Fibroblast of skin of abdomen (primary cell): ENCODE measurements at regions not wholly inside any gene's neighbourhood (a gene's known extent, or its start where the extent isn't known, plus 50 kb on each side); places are given as distances from the start of the nearest gene placed in this dataset.
"Not testable (repeated sequence)": the region's sequence is repeated elsewhere in the genome, so short reads cannot be mapped to it uniquely, and the experiment has no call there.

Experiments
- DNase-seq: peaks from one replicate; pipeline ENCODE4 v3.0.0-alpha.2; 2013

DNA sequence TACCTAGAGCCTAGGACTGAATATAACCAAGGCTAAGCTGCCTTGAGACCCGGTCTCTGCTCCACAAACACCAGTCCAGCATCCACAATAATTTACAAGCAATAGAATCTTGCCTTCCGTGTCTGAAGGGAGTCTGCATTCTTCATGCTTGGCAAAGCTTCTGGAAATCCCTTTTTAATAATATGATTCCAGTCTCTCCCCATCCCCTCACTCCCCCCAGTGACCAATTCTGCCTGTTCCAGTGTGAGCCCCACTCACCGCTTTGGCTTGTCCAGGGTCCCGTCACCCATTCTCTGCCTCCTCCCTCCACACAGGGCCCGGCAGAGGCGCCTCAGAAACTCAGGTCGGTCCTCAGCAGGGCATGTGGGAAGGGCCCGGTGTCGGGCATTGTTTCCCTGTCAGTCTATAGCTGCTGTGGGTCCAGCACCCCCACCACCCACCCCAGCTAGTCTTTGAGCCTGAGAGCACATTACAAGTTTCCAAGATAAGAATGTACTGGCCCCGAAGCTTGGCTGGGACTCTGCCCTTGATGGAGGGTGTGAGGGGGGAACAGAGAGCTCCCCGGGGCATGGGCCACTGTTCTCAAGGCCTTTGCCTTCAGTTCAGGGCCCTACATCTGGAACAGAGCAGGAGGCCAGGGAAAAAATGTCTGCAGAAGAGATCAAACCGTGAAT lies 129.7 kb upstream of the MYCN start:
- DNase-seq = no peak

- DNase-seq = no peak
These were observed 129.0 kb upstream of the MYCN start for GRCh38 chr2:15811367-15811766.

DNA sequence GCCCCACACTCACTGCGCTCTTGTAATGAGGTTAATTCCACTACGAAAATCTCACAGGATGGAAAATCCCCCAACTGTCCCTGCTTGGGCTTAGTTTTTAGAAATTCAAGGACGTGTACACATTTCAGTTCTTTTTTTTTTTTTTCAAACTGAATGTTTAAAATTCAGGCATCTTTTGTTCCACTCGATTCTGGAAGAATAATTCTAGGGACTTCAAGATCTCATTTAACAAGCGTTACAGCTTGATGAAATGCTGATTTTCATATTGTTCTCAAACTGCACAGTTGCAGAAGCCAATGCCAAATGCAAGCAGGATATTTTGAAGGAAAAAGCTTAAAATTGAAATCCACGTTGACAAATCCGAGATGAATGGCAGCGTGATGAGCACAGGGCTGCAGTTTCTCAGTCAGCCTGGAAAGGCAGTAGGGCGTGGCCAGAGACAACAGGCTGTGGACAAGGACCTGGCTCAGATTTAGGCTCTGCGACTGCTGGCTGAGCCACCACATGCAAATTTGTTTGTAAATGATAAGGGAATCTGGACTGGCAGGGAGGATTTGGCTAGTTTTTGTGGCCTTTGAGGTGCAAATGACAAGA lies 128.1 kb upstream of the MYCN start:
- DNase-seq = no peak

DNA sequence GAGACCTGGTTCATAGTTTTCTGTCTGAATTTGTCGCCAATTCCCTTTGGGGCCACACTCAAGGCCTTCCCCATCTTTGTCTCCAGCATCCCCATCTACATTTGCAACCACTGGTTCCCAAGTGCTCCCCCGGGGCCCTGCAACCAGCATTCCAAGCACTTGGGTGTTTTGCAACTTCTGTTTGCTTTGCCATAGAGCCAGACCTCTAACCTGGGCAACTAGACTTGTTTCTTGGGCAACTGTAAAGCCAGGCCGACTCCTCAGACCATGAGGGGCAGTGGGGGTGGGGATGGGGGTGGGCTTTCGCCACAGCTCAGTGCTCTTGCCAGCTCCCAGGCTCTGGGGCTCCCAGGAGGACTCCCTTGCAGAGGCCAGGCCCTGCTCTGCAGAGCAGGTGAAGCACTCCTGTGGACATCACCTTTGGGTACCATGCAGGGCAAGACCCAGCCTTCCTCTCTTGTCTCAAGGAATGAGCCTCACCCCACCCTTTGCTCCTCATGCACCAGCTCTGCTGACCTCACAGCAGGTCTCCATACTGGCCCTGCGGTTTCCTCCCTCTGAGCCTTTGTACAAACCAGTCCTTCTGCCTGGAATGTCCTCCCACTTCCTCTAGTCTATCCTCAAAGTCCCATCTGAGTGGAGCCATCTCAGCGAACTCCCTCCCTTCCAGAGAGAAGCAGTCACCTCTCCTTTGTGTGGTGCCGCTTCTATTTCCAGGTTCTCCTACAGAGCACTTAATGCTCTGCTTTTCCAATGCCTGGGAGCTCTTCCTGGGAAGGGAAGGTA lies 126.7 kb upstream of the MYCN start:
- DNase-seq = no peak

DNA sequence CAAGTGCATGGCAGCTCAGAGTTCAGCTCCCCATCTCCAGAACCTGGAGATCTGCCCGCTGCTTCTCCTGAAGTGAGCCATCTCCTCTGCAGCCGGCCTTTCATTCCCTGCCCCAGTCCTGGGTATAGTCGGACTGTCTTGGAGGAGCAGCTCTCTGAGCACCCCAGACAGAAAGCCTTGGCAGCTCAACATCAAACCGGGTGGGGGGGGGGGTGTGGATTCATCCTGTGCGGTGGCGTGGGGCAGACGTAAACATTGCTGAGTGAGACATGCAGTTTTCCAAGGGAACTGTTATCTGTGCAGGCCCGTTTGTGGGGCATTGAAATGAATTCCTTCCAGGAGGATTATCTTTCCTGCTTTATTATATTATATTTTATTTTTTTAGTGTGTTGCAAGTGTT lies 125.9 kb upstream of the MYCN start:
- no peak for DNase-seq

DNA sequence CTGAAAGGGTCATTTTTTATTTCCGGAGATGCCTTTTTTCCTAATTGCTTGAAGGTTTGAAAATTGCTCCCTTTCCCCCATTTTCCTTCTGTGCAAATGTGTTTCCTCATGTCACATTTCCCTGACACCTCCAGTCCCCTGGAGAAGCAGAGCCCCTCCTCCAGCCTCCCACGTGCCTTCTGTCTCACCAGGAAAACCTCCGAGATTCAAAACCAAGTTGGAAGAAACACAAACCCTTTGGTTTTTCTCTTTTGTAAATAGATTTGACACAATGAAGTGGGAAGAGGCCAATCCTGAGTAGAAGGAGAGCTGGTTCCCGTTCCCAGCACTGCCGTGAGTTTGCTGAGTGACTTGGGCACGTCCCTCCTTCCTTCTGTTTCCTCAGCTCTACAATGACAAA lies 125.4 kb upstream of the MYCN start:
- no peak for DNase-seq

DNA sequence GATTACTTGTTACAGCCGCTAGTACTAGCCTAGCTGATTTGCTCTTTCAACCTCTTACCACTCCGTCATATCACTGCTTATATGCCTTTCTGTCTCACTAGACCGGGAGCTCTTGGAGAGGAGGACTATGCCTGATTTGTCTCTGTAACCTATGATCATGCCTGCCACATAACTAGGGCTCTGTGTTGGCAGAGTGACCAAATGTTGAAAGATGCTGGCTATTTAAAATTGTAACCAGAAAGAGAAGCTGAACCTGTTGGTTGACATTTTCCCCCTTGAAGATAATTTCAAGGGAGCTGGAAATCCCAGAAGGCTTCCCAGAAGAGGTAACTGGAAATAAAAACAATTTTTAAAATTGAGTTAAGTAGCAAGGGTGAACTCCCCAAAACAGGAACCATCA lies 124.1 kb upstream of the MYCN start:
- no peak for DNase-seq

DNA sequence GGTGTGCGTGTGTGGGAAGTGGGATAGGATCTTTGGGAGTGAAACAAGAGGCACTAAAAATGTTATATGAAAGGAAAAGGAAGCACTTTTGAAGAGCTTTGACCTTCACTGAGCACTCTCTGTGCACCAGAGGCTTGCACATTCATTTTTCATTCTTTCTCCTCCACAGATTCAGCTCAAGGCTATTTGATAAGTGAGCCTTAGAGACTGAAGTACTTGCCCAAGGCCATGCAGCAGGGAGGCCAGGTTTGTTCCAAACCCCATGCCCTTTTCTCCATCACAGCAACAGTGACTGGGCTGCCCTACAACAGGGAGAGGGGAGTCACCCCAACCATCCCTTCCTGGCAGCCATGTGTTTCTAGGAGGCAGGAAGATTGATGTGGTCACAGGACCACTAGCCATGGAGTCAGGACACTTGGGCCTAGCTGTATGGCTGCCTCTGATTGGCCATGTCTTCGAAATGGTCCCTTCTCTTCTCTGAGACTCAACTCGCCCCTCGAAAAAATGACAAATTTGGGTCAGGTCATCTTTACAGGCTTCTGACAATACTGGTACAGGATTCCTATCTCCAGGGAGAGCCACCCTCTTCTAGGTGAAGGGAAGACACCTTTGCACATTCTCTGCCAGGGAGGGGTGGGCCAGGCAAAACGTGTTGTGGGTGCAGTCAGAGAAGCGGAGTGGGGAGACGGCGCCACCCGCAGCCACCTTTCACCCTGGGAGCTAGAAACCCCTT lies 123.5 kb upstream of the MYCN start:
- DNase-seq = no peak

- DNase-seq = no peak
These were observed 122.6 kb upstream of the MYCN start for GRCh38 chr2:15817748-15818147.

- DNase-seq = no peak
These were observed 122.0 kb upstream of the MYCN start for GRCh38 chr2:15818318-15818753.

GRCh38 chr2:15818881-15819280 lies 121.5 kb upstream of the MYCN start:
- DNase-seq = no peak

- no peak for DNase-seq
These were observed 120.6 kb upstream of the MYCN start for GRCh38 chr2:15819562-15820256.

DNA sequence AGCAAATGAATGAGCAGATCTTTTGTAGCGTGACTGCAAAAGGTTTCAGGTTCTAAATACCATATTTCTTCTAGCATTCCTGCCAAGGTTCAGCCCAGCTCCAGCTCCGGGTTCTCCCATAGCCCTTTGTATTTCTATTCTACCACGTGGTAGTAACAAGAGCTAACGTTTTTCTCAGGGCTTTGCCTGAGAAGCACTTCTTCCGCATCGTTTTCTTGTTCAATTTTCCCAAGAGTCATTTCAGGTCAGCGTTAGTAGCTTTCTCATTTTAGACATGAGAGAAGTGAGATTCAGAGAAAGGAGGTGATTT lies 120.1 kb upstream of the MYCN start:
- DNase-seq = no peak

DNA sequence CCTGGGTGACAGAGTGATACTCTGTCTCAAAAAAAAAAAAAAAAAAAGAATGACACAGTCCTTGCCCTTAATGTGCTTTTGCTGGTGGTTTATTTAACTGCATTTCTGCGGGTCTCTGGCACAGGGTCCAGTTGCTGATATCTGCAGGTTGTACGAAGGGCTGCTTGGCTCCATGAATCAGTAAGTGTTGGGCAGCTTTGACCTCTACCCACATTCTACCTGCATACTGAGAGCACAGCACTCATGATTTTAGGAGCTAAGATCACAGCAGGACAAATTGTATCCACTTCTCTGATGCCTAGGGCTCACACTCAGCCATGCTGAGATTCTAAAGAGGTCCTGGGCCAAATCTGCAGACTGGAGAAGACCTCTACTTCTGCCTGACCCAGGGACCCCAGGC lies 119.4 kb upstream of the MYCN start:
- no peak for DNase-seq

DNA sequence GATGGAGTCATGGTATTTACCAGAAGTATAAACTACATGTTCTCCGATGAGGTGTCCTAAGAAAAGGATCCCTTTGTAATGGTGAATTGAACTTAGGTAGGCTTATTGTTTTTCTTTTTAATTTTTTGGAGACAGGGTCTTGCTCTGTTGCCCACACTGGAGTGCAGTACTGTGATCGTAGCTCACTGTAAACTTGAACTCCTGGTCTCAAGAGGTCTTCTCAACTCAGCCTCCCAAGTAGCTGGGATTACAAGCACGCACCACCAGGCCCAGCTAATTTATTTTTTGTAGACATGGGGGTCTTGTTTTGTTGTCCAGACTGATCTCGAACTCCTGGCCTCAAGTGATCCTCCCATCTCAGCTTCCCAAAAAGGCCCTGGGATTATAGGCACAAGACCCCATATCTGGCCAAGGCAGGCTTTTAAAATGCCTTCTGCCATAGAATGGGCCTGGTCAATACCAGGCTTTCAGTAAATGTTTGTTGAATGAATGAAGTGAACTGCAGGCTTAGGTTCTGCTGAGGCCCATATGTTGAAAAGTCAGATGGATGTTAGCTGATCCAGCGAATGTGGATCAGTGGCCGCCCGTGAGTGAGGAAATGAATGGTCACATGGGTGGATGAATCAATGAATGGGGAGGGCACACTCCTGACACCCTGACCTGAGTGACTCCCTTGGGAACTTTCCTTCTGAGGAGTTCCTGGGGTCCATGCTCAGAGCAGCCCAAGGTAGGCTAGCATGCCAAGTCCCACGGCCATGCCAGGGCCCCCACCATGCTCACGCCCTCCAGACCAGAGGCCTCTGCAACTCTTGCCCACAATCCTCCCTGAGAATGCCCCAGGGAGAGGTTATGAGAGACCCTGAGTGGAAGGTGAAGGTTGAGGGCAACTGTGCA lies 118.0 kb upstream of the MYCN start:
- no peak for DNase-seq

DNA sequence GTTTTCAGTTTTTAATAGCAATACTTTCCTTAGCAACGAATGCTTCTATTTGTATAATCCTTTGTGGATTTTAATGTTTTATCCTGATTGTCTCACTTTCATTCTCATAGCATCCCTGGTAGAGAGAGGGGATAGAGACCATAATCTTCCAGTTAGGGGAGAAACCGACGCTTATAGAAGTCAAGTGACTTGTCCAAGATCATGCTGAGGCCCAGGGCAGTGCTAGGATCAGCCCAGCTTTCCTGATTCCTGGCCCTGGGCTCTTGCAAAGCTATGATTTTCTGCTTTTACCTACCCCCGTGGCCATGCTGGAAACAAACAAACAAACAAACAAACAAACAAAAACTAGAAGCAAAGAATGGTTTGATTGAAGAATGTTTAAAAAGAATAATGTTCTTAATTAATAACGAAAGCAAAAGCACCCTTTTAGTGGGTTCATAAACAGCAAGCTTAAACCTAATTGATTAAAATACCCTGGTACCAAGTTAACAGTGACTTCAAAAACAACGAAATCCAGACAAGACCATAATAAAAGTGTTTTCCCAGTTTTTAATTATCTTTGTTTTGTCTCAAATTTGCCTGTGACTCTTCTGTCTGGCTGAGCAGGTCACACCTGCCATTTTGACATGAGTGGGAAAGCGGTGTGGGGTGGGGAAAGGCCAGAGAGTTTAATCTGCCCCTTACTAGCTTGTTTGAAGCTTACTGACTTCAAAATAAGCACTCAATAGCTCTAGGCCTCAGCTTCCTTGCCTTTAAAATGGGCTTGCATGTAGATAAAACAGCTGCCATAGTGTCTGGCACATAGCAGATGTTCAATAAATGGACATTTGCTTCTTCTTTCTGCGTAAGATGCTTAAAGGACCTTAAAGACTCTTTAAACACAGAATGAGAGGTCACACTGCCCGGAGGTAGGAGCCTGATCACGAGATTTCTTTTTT lies 116.6 kb upstream of the MYCN start:
- no peak for DNase-seq

DNA sequence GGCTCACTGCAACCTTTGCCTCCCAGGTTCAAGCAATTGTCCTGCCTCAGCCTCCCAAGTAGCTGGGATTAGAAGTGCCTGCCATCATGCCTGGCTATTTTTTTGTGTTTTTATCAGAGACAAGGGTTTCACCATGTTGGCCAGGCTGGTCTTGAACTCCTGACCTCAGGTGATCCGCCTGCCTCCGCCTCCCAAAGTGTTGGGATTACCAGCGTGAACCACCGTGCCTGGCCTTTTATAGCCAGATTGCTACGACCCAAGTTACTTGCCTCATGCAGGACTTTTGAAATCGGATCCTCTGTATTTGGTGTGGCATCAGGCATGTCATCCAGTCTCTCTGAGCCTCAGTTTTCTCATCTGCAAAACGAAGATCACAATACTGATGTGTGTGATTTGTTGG lies 115.9 kb upstream of the MYCN start:
- not testable (repeated sequence) for DNase-seq

DNA sequence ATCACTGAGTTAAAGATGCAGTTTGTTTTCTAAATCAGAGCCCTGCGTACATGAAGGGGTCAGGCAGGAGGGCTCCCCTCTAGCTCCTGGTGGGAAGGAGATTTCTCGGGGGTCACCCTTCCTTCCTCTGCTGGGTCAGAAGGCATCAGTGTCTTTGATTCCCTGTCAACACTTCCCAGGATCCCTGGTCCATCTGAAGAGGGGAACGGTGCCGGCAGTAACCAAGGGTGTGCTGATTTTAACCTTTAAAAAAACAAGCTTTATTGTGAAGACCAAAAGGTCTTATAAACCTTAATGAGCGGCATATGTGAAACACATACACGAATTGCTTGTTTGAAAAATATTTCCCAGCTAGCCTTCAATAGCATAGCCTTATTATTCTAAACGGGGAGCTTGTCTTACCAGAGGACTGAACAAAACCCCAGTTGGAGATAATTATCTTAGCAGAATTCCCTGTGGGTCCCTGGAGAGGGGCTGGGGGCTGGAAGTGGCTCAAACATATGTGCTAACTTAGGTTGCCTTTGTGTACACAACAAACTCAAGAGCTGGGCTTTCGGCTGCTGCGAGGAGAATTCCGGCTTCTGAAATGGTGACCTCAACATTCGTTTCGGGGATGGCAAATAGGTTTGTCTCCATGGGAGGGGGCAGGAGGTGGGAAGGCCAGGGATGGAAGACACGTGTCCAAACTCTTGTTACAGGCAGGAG lies 114.9 kb upstream of the MYCN start:
- DNase-seq = no peak

GRCh38 chr2:15826273-15826717 lies 114.1 kb upstream of the MYCN start:
- no peak for DNase-seq

DNA sequence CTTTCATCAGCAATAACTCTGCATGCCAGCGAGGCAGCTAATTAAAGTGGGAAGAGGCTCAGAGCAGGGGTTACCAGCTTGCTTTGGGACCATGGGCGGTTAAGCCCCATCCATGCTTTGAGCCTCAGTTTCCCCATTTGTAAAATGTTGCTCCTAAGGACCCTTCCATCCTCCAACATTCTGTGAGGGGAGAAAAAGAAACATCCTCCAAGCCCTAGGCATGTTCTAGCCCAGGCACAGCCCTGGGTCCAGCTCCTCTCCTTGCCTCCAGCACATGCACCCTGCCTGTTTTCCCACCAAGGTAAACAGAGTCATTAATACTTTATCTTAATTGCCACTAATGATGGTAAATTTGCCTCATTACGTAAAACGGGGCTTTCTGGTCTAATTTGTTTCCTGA lies 113.3 kb upstream of the MYCN start:
- no peak for DNase-seq
